NCI-H748 treated with DMSO at 0.1 percent for 48 hours (cell line): ENCODE measurements at regions not wholly inside any gene's neighbourhood (a gene's known extent, or its start where the extent isn't known, plus 50 kb on each side); places are given as distances from the start of the nearest gene placed in this dataset.

Experiments
- DNase-seq: peaks from one replicate; lab custom pipeline; 2025; lab: John Stamatoyannopoulos, UW

- no peak for DNase-seq
These were observed 283.5 kb upstream of the TANK start for GRCh38 chr2:160876765-160877164.

- no peak for DNase-seq
These were observed 281.6 kb upstream of the TANK start for GRCh38 chr2:160878618-160879017.

GRCh38 chr2:160882906-160883305 lies 277.3 kb upstream of the TANK start:
- no peak for DNase-seq

- no peak for DNase-seq
These were observed 276.2 kb upstream of the TANK start for GRCh38 chr2:160884056-160884455.

- no peak for DNase-seq
These were observed 270.6 kb upstream of the TANK start for GRCh38 chr2:160889439-160890170.

GRCh38 chr2:160890667-160891352 lies 269.4 kb upstream of the TANK start:
- DNase-seq = no peak

GRCh38 chr2:160891353-160891740 lies 268.9 kb upstream of the TANK start:
- no peak for DNase-seq

GRCh38 chr2:160892204-160892603 lies 268.0 kb upstream of the TANK start:
- no peak for DNase-seq

GRCh38 chr2:160893581-160893980 lies 266.6 kb upstream of the TANK start:
- DNase-seq = no peak

GRCh38 chr2:160898581-160899307 lies 261.5 kb upstream of the TANK start:
- no peak for DNase-seq

- no peak for DNase-seq
These were observed 258.6 kb upstream of the TANK start for GRCh38 chr2:160901613-160902012.

GRCh38 chr2:160905862-160906261 lies 254.4 kb upstream of the TANK start:
- no peak for DNase-seq

- no peak for DNase-seq
These were observed 253.3 kb upstream of the TANK start for GRCh38 chr2:160906878-160907277.

- DNase-seq = no peak
These were observed 252.5 kb upstream of the TANK start for GRCh38 chr2:160907738-160908137.

- DNase-seq = no peak
These were observed 252.1 kb upstream of the TANK start for GRCh38 chr2:160908157-160908556.

- peak; percentile 18 for DNase-seq
These were observed 250.4 kb upstream of the TANK start for GRCh38 chr2:160909781-160910242.

- no peak for DNase-seq
These were observed 249.5 kb upstream of the TANK start for GRCh38 chr2:160910681-160911080.

GRCh38 chr2:160911258-160911657 lies 249.0 kb upstream of the TANK start:
- no peak for DNase-seq

- no peak for DNase-seq
These were observed 248.0 kb upstream of the TANK start for GRCh38 chr2:160912276-160912675.

GRCh38 chr2:160913323-160913722 lies 246.9 kb upstream of the TANK start:
- DNase-seq = no peak

- DNase-seq = no peak
These were observed 246.0 kb upstream of the TANK start for GRCh38 chr2:160914217-160914616.

- DNase-seq = no peak
These were observed 243.9 kb upstream of the TANK start for GRCh38 chr2:160916300-160916699.

- no peak for DNase-seq
These were observed 242.4 kb upstream of the TANK start for GRCh38 chr2:160917850-160918249.
